B cell (primary cell): ENCODE measurements at regions not wholly inside any gene's neighbourhood (a gene's known extent, or its start where the extent isn't known, plus 50 kb on each side); places are given as distances from the start of the nearest gene placed in this dataset.

Experiments used
- ATAC-seq: fragments of 200-7000 bp; cut with Tn5 transposase; one replicate; pipeline ENCODE4 v1.10.0; 2021; ENCODE audit warnings: low read depth, mild to moderate bottlenecking, moderate number of reproducible peaks, moderate library complexity
- CTCF ChIA-PET: fragments of 350-600 bp; sonication (Branson Sonifier 250); formaldehyde crosslinking; loops from one replicate; lab custom pipeline; 2021; ENCODE audit warnings: antibody characterized with exemption, inconsistent platforms; lab: Charles Lee
- POLR2A ChIA-PET: fragments of 350-600 bp; sonication (Branson Sonifier 250); formaldehyde crosslinking; loops from one replicate; lab custom pipeline; 2021; ENCODE audit warnings: antibody characterized with exemption; lab: Charles Lee
- DNase-seq: peaks from one replicate; pipeline ENCODE4 v3.0.0; 2013
- H2AFZ ChIP-seq: 2 replicates; pipeline ENCODE4 v1.6.1; 2012; ENCODE audit warnings: mild to moderate bottlenecking, low read depth, low read length; ENCODE audit not compliant: insufficient read depth, poor library complexity, severe bottlenecking
- H3K27ac ChIP-seq, 2 donors: 1 replicate in 1 of 2; 2 replicates in 1 of 2; pipeline ENCODE4 v1.5.1; 2012 to 2013; ENCODE audit warnings: low read length in 2 of 2, mild to moderate bottlenecking in 2 of 2, moderate library complexity in 1 of 2
- H3K27me3 ChIP-seq, 4 experiments: fragments of 200-600 bp in 1 of 4; sonication (generic) in 1 of 4; replicated peaks in 1 of 4; 1 replicate in 2 of 4; 2 replicates in 2 of 4; pipeline versions ENCODE4 v1.6.1 to v1.7.0; 2013 to 2016; ENCODE audit warnings: low read length in 3 of 4, mild to moderate bottlenecking in 2 of 4, mixed read lengths in 1 of 4, moderate library complexity in 1 of 4; ENCODE audit not compliant: insufficient read depth in 4 of 4, control insufficient read depth in 3 of 4; ENCODE audit errors: control extremely low read depth in 1 of 4
- H3K36me3 ChIP-seq, 2 experiments: replicated peaks in 1 of 2; 1 replicate in 1 of 2; 2 replicates in 1 of 2; pipeline versions ENCODE4 v1.6.1 to v1.7.1; 2013; ENCODE audit warnings: low read length in 1 of 2; ENCODE audit not compliant: insufficient read depth in 2 of 2, control insufficient read depth in 1 of 2; ENCODE audit errors: control extremely low read depth in 1 of 2, extremely low read depth in 1 of 2
- H3K4me1 ChIP-seq, 2 donors: fragments of 200-600 bp in 1 of 2; sonication (generic) in 1 of 2; 1 replicate in 1 of 2; 2 replicates in 1 of 2; pipeline versions ENCODE4 v1.5.1 to v1.6.1; 2013 to 2017; ENCODE audit warnings: low read length in 2 of 2; ENCODE audit not compliant: control insufficient read depth in 2 of 2, insufficient read depth in 2 of 2
- H3K4me2 ChIP-seq: replicated peaks from 2 replicates; pipeline ENCODE3; 2012; ENCODE audit warnings: mild to moderate bottlenecking, low read depth, low read length; ENCODE audit not compliant: poor library complexity, severe bottlenecking
- H3K4me3 ChIP-seq, 5 experiments: fragments of 200-600 bp in 1 of 5; sonication (generic) in 1 of 5; 1 replicate in 3 of 5; 2 replicates in 2 of 5; pipeline versions ENCODE4 v1.5.1 to v1.7.0; 2011 to 2016; ENCODE audit warnings: low read length in 4 of 5, mild to moderate bottlenecking in 4 of 5, low read depth in 2 of 5, control low read depth in 1 of 5, moderate library complexity in 1 of 5; ENCODE audit not compliant: insufficient read depth in 1 of 5; ENCODE audit errors: control extremely low read depth in 1 of 5, extremely low read depth in 1 of 5
- H3K79me2 ChIP-seq: fragments of 200-600 bp; sonication (generic); one replicate; pipeline ENCODE4 v1.6.0; 2016; ENCODE audit warnings: low read length; ENCODE audit not compliant: control insufficient read depth, insufficient read depth
- H3K9ac ChIP-seq: fragments of 200-600 bp; sonication (generic); 2 replicates; pipeline ENCODE4 v1.6.1; 2017; ENCODE audit warnings: mild to moderate bottlenecking, low read length, moderate library complexity
- H3K9me3 ChIP-seq, 3 donors: one replicate each; pipeline versions ENCODE4 v1.6.1 to v1.7.1; 2013; ENCODE audit warnings: low read length in 2 of 3; ENCODE audit not compliant: control insufficient read depth in 2 of 3, insufficient read depth in 1 of 3; ENCODE audit errors: control extremely low read depth in 1 of 3
- H4K20me1 ChIP-seq: 2 replicates; pipeline ENCODE4 v1.6.0; 2012; ENCODE audit warnings: mild to moderate bottlenecking, low read length; ENCODE audit not compliant: insufficient read depth, control insufficient read depth, poor library complexity, severe bottlenecking
- H3K27ac Mint-ChIP-seq: one replicate; pipeline ENCODE4 v1.8.0; 2021; ENCODE audit warnings: mixed read lengths
- H3K27me3 Mint-ChIP-seq: one replicate; pipeline ENCODE4 v1.8.0; 2021; ENCODE audit warnings: mixed read lengths
- H3K4me1 Mint-ChIP-seq: one replicate; pipeline ENCODE4 v1.8.0; 2021; ENCODE audit warnings: mixed read lengths
- H3K4me3 Mint-ChIP-seq: one replicate; pipeline ENCODE4 v1.8.0; 2021; ENCODE audit warnings: mixed read lengths
- H3K9me3 Mint-ChIP-seq: one replicate; pipeline ENCODE4 v1.8.0; 2022; ENCODE audit warnings: mixed read lengths; ENCODE audit not compliant: insufficient read depth
- CTCF ChIP-seq: fragments of 200-600 bp; IDR thresholded peaks from one replicate; pipeline ENCODE4 v1.8.0; 2022; ENCODE audit warnings: antibody characterized with exemption, mild to moderate bottlenecking
- EZH2 ChIP-seq: IDR thresholded peaks from 2 replicates; pipeline ENCODE4 v1.6.1; 2012; ENCODE audit warnings: borderline replicate concordance, low read depth, mild to moderate bottlenecking, moderate library complexity, low read length; ENCODE audit not compliant: insufficient read depth, poor library complexity, severe bottlenecking
- WGBS: methylation state at CpG from one replicate; pipeline ENCODE4 v1.1.5; 2013; ENCODE audit warnings: missing lambda C conversion rate; ENCODE audit not compliant: insufficient coverage; 5-methylcytosine and 5-hydroxymethylcytosine counted together
- intact Hi-C: fragments of 100-400 bp; cut with micrococcal nuclease; formaldehyde crosslinking; loops from one replicate; pipeline ENCODE4 v1.10.0; 2022

DNA sequence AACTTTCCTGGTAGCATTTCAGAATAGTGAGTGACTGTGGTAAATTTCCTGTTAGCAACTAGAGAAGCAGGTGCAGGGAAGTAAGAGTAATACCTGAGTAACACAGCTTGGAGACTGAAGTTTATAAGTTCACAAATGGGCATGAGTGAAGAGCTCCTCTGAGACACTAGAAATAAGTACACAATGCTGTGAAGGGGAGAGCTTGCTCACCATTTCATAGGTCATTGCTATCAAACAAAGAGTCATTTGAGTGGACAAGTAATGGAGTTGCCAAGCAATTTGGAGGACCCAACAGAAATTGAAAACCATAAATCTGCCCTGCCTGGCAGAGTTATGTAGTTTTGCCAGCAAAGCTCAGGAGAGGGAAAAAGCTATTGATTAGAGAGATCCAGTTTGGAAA, 523.6 kb downstream of the TRAM1L1 start:
- TF ChIP-seq CTCF = no peak
- no peak for TF ChIP-seq EZH2
- no peak overlapping the region for H3K4me3 ChIP-seq
- H3K27me3 Mint-ChIP-seq = no peaks in the 10 kb centered on the region
- H3K4me1 ChIP-seq = no peaks in the 10 kb centered on the region
- no peak overlapping the region for H2AFZ ChIP-seq
- DNase-seq (no peak), ATAC-seq (no peak)
- intact Hi-C loops = no loop called here
- H3K27ac ChIP-seq = no peak overlapping the region
- no peaks in the 10 kb centered on the region for H3K4me1 Mint-ChIP-seq
- peaks cover 2% of the 10 kb centered on the region for H3K9me3 Mint-ChIP-seq
- ChIA-PET POLR2A (no interaction called here), CTCF (no interaction called here)
- no peak overlapping the region for H3K27ac Mint-ChIP-seq
- no peak overlapping the region for H3K9ac ChIP-seq
- H3K4me2 ChIP-seq = no peak overlapping the region
- peaks cover 1 to 11% (median 4%) of the 10 kb centered on the region in 3 donors for H3K9me3 ChIP-seq
- H3K4me3 Mint-ChIP-seq = no peak overlapping the region
- H3K36me3 ChIP-seq = no peaks in the 10 kb centered on the region
- H3K27me3 ChIP-seq = no peaks in the 10 kb centered on the region
- H3K79me2 ChIP-seq = no peaks in the 10 kb centered on the region
- no peaks in the 10 kb centered on the region for H4K20me1 ChIP-seq

DNA sequence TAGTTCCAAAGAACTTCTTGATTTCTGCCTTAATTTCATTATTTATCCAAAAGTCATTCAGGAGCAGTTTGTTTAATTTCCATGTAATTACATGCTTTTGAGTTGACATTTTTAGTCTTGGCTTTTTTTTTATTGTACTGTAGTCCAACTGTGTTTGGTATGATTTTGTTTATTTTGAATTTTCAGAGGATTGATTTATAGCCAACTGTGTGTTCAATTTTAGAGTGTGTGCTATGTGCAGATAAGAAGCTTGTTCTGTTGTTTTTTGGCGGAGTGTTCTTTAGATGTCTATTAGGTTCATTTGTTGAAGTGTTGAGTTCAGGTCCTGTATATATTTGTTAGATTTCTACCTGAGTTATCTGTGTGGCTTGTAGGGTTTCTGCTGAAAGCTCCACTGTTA, 533.6 kb downstream of the TRAM1L1 start:
- peaks cover 2% of the 10 kb centered on the region for H3K9me3 Mint-ChIP-seq
- H3K27ac Mint-ChIP-seq = no peak overlapping the region
- H3K27me3 Mint-ChIP-seq = no peaks in the 10 kb centered on the region
- no peak overlapping the region for H3K9ac ChIP-seq
- H2AFZ ChIP-seq = no peak overlapping the region
- DNase-seq (no peak), ATAC-seq (no peak)
- TF ChIP-seq CTCF (no peak), EZH2 (no peak)
- intact Hi-C loops = no loop called here
- H3K4me1 Mint-ChIP-seq = no peaks in the 10 kb centered on the region
- no peak overlapping the region for H3K27ac ChIP-seq
- no peak overlapping the region for H3K4me2 ChIP-seq
- H3K4me3 ChIP-seq = no peak overlapping the region
- POLR2A ChIA-PET = no interaction called here
- no peaks in the 10 kb centered on the region for H4K20me1 ChIP-seq
- no peaks in the 10 kb centered on the region for H3K4me1 ChIP-seq
- H3K36me3 ChIP-seq = no peaks in the 10 kb centered on the region
- no peak overlapping the region for H3K4me3 Mint-ChIP-seq
- no peaks in the 10 kb centered on the region for H3K27me3 ChIP-seq
- WGBS = 75% methylated on average over 1 of the region's 1 CpG
- H3K79me2 ChIP-seq = no peaks in the 10 kb centered on the region
- CTCF ChIA-PET = no interaction called here
- peaks cover 0 to 7% (median 0%) of the 10 kb centered on the region in 3 donors for H3K9me3 ChIP-seq
